ENCODE measurements at regions not wholly inside any gene's neighbourhood (a gene's known extent, or its start where the extent isn't known, plus 50 kb on each side); places are given as distances from the start of the nearest gene placed in this dataset.

DNA sequence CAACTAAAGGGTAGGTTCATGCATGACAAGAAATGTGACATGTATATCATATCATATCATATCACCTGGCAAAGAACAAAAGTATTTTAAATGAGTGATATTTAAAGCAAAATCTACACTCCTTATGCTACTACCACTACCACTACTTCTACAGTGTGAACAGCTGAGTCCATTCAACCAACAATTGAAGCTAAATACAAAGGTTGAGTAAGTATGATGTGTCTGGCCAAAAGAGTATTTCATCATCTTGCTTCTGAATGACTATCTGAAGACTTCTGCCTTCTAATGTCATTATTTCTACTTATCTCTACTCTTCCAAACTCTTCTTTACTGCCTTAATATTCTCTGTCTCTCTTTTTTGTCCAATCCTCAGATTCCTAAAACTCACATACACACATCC is 292.6 kb upstream of the CAND1 start (continued):
- TF ChIP-seq, protein P1, sequence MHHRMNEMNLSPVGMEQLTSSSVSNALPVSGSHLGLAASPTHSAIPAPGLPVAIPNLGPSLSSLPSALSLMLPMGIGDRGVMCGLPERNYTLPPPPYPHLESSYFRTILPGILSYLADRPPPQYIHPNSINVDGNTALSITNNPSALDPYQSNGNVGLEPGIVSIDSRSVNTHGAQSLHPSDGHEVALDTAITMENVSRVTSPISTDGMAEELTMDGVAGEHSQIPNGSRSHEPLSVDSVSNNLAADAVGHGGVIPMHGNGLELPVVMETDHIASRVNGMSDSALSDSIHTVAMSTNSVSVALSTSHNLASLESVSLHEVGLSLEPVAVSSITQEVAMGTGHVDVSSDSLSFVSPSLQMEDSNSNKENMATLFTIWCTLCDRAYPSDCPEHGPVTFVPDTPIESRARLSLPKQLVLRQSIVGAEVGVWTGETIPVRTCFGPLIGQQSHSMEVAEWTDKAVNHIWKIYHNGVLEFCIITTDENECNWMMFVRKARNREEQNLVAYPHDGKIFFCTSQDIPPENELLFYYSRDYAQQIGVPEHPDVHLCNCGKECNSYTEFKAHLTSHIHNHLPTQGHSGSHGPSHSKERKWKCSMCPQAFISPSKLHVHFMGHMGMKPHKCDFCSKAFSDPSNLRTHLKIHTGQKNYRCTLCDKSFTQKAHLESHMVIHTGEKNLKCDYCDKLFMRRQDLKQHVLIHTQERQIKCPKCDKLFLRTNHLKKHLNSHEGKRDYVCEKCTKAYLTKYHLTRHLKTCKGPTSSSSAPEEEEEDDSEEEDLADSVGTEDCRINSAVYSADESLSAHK (tag by site-specific recombination; IDR thresholded peaks at IDR 0.05): no peak
- TF ChIP-seq, protein P2, sequence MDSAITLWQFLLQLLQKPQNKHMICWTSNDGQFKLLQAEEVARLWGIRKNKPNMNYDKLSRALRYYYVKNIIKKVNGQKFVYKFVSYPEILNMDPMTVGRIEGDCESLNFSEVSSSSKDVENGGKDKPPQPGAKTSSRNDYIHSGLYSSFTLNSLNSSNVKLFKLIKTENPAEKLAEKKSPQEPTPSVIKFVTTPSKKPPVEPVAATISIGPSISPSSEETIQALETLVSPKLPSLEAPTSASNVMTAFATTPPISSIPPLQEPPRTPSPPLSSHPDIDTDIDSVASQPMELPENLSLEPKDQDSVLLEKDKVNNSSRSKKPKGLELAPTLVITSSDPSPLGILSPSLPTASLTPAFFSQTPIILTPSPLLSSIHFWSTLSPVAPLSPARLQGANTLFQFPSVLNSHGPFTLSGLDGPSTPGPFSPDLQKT (IDR thresholded peaks at IDR 0.05; ENCODE audit: borderline replicate concordance, low read depth, low read length): no peak

DNA sequence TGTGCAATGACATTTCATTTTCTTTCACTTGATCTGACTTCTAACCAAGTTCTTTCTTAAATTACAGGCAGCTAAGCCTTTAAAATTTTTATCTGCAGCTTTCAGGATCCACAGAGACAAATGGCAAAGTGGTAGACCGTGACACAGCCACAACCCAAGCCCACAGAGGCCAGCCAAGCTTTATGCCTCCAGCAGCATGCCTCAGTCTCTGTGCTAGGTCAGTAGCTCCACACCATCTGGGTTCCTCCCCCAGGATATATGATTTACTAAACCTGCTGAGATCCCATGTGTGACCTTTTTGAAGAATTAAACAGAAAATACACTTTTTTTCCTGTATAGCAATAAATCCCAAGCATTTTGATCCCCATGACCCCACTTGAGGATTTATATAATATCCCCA is 290.4 kb upstream of the CAND1 start:
- TF ChIP-seq ZNF302 (tag by site-specific recombination; IDR thresholded peaks at IDR 0.05; ENCODE audit: low read depth) (no peak), HOXA7 (CRISPR knock-in tag; IDR thresholded peaks at IDR 0.05; ENCODE audit: borderline replicate concordance) (no peak), ZNF549 (tag by site-specific recombination; IDR thresholded peaks at IDR 0.05) (no peak), ZNF501 (tag by site-specific recombination; IDR thresholded peaks at IDR 0.05) (no peak), RBAK (tag by site-specific recombination; IDR thresholded peaks at IDR 0.05) (no peak), WT1 (tag by site-specific recombination; IDR thresholded peaks at IDR 0.05) (no peak), ZNF175 (tag by site-specific recombination; IDR thresholded peaks at IDR 0.05) (no peak), ZNF426 (tag by site-specific recombination; IDR thresholded peaks at IDR 0.05) (no peak), ZNF221 (tag by site-specific recombination; IDR thresholded peaks at IDR 0.05; ENCODE audit: borderline replicate concordance) (no peak), ZNF23 (tag by site-specific recombination; IDR thresholded peaks at IDR 0.05; ENCODE audit: borderline replicate concordance) (no peak), ZNF830 (tag by site-specific recombination; IDR thresholded peaks at IDR 0.05; ENCODE audit: low read depth) (no peak), PRDM1 (tag by site-specific recombination; IDR thresholded peaks at IDR 0.05) (no peak), ZNF555 (tag by site-specific recombination; conservative IDR thresholded peaks at IDR 0.05) (no peak)
- TF ChIP-seq, protein P3, sequence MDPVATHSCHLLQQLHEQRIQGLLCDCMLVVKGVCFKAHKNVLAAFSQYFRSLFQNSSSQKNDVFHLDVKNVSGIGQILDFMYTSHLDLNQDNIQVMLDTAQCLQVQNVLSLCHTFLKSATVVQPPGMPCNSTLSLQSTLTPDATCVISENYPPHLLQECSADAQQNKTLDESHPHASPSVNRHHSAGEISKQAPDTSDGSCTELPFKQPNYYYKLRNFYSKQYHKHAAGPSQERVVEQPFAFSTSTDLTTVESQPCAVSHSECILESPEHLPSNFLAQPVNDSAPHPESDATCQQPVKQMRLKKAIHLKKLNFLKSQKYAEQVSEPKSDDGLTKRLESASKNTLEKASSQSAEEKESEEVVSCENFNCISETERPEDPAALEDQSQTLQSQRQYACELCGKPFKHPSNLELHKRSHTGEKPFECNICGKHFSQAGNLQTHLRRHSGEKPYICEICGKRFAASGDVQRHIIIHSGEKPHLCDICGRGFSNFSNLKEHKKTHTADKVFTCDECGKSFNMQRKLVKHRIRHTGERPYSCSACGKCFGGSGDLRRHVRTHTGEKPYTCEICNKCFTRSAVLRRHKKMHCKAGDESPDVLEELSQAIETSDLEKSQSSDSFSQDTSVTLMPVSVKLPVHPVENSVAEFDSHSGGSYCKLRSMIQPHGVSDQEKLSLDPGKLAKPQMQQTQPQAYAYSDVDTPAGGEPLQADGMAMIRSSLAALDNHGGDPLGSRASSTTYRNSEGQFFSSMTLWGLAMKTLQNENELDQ (tag by site-specific recombination; IDR thresholded peaks at IDR 0.05; ENCODE audit: low read depth): no peak
- TF ChIP-seq, protein P4, sequence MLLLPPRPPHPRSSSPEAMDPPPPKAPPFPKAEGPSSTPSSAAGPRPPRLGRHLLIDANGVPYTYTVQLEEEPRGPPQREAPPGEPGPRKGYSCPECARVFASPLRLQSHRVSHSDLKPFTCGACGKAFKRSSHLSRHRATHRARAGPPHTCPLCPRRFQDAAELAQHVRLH (tag by site-specific recombination; IDR thresholded peaks at IDR 0.05): no peak
- H3K9me3 ChIP-seq (ENCODE audit: control insufficient read depth, insufficient read depth, low read depth, low read length): no peaks in the 10 kb centered on the region
- CTCF ChIA-PET: interaction anchor here (0.6 to 0.7 kb wide), 2 partner anchors 9 to 21 kb away, joined by 3 read pairs; no protein-coding TSS in a partner anchor
- H3K4me3 ChIP-seq (ENCODE audit: low read depth, low read length): no peak overlapping the region
- peaks cover 3% of the 10 kb centered on the region; the same call in 1 of the 2 replicates for H3K4me1 ChIP-seq (ENCODE audit: control insufficient read depth, insufficient read depth, low read length)
- no peak overlapping the region for H3K27ac ChIP-seq (ENCODE audit: extremely low read depth, low read depth, low read length)
- H3K36me3 ChIP-seq (ENCODE audit: control insufficient read depth in 2 of 2, insufficient read depth in 1 of 2, low read length in 2 of 2): no peaks in the 10 kb centered on the region
- POLR2A ChIA-PET: no interaction called here

DNA sequence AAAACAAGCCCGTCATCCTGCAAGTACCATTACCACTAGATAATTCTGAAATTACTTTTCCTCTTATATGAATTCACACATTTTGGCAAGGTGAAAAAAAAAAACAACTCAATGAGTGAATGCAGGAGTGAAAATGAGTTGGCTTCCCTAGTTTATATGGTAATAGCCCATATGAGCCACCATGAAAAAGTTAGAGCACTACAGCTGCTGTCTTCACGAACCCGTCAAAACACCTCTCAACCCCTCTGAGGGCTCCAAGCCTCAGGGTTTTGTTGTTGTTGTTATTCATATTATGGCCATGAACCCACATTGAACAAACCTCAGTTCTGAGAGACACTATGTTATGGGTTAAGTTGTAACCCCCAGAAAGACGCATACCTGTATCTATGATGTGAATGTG is 289.9 kb upstream of the CAND1 start:
- ChIA-PET CTCF (no interaction called here), POLR2A (no interaction called here)
- TF ChIP-seq ZNF114 (tag by site-specific recombination; IDR thresholded peaks at IDR 0.05): no peak
- no peak for TF ChIP-seq ZNF548 (tag by site-specific recombination; IDR thresholded peaks at IDR 0.05)
- H3K36me3 ChIP-seq (ENCODE audit: control insufficient read depth in 2 of 2, insufficient read depth in 1 of 2, low read length in 2 of 2): no peaks in the 10 kb centered on the region
- no peaks in the 10 kb centered on the region for H3K9me3 ChIP-seq (ENCODE audit: control insufficient read depth, insufficient read depth, low read depth, low read length)
- no peak overlapping the region for H3K4me3 ChIP-seq (ENCODE audit: low read depth, low read length)
- H3K4me1 ChIP-seq (ENCODE audit: control insufficient read depth, insufficient read depth, low read length): peaks cover 4% of the 10 kb centered on the region; the same call in 1 of the 2 replicates
- no peak overlapping the region for H3K27ac ChIP-seq (ENCODE audit: extremely low read depth, low read depth, low read length)
